ENCODE measurements at regions not wholly inside any gene's neighbourhood (a gene's known extent, or its start where the extent isn't known, plus 50 kb on each side); places are given as distances from the start of the nearest gene placed in this dataset.

GRCh38 chr5:145375521-145375920 lies 459.6 kb downstream of the PRELID2 start:
- Histone ChIP-seq H3K9me1 (ENCODE audit: control insufficient read depth, insufficient read depth, low read length) (no peaks in the 10 kb centered on the region), H4K20me1 (replicated peaks; ENCODE audit: control insufficient read depth, insufficient read depth, low read length) (no peaks in the 10 kb centered on the region), H3K4me2 (ENCODE audit: insufficient read depth, low read length) (no peak overlapping the region), H3K9me3 (replicated peaks; ENCODE audit: control insufficient read depth, insufficient read depth, low read depth, low read length) (no peaks in the 10 kb centered on the region; the same call in 1 of the 2 replicates), H3K27ac (ENCODE audit: extremely low read depth, low read depth, low read length) (no peak overlapping the region), H3K27me3 (ENCODE audit: control insufficient read depth in 2 of 2, insufficient read depth in 2 of 2, low read length in 2 of 2) (no peaks in the 10 kb centered on the region), H3K79me2 (ENCODE audit: control insufficient read depth, insufficient read depth, low read length) (no peaks in the 10 kb centered on the region), H3K9ac (ENCODE audit: insufficient read depth in 1 of 2, low read depth in 2 of 2, low read length in 2 of 2) (no peak overlapping the region), H3K4me3 (no peak overlapping the region), H3K36me3 (ENCODE audit: control insufficient read depth, insufficient read depth, low read length) (no peaks in the 10 kb centered on the region), H2AFZ (ENCODE audit: low read depth, low read length) (no peak overlapping the region), H3K4me1 (replicated peaks in 1 of 2; ENCODE audit: control insufficient read depth in 2 of 2, insufficient read depth in 2 of 2, low read length in 2 of 2) (no peaks in the 10 kb centered on the region)
- no peak for ATAC-seq
- in situ Hi-C loops (cut with MboI) (no loop called here), intact Hi-C loops (cut with micrococcal nuclease) (no loop called here)
- BruUV-seq (replicated peaks) = no TSS peak
- POLR2A ChIA-PET = no interaction called here
- CTCF ChIA-PET (ENCODE audit: low intra/inter-chr PET ratio) = no interaction called here
- 0% methylated on average over 2 of the region's 2 CpGs for WGBS (ENCODE audit: insufficient coverage, low coverage, missing lambda C conversion rate)
- TF ChIP-seq CBX1 (IDR thresholded peaks at IDR 0.05; ENCODE audit: low read depth) (no peak), SNAPC5 (CRISPR knock-in tag; IDR thresholded peaks at IDR 0.05) (no peak), NR4A1 (CRISPR knock-in tag; IDR thresholded peaks at IDR 0.05) (no peak), NR4A1 (tag; IDR thresholded peaks at IDR 0.05) (no peak), ADNP (tag; IDR thresholded peaks at IDR 0.05) (no peak), SOX6 (IDR thresholded peaks at IDR 0.05) (no peak), NR2F6 (CRISPR knock-in tag; IDR thresholded peaks at IDR 0.05) (no peak), HIVEP1 (CRISPR knock-in tag; IDR thresholded peaks at IDR 0.05) (no peak), MYBL2 (IDR thresholded peaks at IDR 0.05; ENCODE audit: low read depth) (no peak), MYBL2 (CRISPR knock-in tag; IDR thresholded peaks at IDR 0.05; ENCODE audit: borderline replicate concordance) (no peak), ELF4 (CRISPR knock-in tag; IDR thresholded peaks at IDR 0.05) (no peak), ZNF274 (IDR thresholded peaks at IDR 0.05; ENCODE audit: borderline replicate concordance, low read depth, low read length) (no peak)
- DNase-seq (ENCODE audit: extremely low read depth in 1 of 4, low spot score in 3 of 4) = no peak
- FAIRE-seq = no peak

Measured in K562 (cell line).